ENCODE measurements at regions not wholly inside any gene's neighbourhood (a gene's known extent, or its start where the extent isn't known, plus 50 kb on each side); places are given as distances from the start of the nearest gene placed in this dataset.

GRCh38 chr19:31960474-31960873 is 384.9 kb upstream of the ZNF507 start:
- no peak for DNase-seq

DNA sequence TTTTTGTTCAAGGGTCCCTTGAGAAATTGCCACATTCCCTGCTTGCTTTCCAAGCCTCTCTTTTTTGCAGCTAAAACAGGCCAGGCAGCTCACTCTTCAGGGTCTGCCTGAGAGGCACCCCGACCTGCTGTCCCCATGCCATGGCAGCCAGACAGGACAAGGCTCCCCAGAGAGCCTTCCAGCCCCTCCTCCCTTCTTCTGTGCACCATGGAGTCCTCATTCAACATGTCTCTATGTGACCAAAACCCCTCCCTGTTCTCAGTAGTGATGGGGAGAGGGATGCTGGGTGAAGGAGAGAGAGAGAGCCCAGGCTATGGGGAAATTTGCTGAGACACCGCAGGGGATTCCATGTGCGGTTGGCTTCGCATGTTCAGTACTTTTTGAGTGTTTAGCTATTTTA is 384.2 kb upstream of the ZNF507 start:
- no peak for DNase-seq

GRCh38 chr19:31961667-31962066 is 383.7 kb upstream of the ZNF507 start:
- no peak for DNase-seq

- no peak for DNase-seq
These were observed 382.8 kb upstream of the ZNF507 start for GRCh38 chr19:31962561-31962996.

DNA sequence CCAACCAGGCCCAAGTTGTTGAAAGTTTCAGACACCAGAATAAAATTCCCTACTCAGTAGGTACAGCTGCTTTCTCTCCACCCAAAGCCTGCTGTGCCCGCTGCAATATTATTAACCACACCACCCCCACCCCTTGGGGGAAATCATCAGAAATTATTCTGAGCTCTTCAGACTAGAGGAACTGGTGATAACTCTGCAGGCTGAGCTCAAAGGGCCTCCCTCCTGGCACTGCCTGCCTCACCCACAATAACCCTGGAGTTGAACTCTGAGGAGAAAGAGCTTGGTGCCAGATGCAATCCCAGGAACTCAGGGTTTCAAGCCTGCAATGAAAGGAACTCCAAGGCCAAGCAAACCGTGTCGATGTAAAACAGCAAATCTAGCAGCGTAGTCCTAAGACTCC is 381.7 kb upstream of the ZNF507 start:
- DNase-seq = no peak

DNA sequence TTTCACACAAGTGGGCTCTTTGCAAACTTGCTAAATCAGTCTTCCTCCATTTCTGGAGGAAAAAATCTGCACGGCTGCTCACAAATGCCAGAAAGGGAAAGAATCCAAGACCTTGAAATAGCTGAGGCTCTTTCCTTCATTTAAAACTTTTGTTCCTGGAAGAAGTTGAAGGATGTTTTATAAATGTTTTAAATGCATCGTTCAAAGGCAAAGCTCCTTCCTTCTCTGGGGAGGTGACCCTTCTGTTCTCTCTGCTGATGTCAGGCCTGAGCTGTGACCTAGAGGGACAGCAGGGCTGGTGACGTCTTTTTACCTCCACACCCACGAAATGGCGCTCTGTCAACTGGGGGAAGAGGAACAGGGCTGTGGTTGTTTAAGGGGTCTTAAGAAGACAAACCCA is 376.4 kb upstream of the ZNF507 start:
- no peak for DNase-seq

DNA sequence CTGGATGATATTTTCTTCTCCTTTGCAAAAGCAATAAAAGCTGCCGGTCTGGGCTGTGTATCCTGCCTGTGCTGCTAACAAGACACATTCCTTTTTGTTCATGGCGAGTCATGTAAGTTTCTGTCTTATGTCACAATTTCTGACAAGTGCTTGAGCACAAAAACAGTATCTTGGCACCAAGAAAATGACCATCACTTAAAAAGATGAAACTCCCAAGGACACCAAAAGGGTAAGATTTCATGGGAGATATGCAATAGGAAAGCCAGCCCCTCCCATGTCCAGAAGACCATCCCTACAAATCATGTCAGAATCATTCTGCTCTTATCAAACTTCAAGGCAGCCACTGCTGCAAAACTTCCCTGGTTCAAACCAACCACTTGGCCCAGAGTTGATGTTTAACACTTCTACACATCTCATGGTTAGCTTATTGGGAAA is 375.4 kb upstream of the ZNF507 start:
- DNase-seq = no peak

DNA sequence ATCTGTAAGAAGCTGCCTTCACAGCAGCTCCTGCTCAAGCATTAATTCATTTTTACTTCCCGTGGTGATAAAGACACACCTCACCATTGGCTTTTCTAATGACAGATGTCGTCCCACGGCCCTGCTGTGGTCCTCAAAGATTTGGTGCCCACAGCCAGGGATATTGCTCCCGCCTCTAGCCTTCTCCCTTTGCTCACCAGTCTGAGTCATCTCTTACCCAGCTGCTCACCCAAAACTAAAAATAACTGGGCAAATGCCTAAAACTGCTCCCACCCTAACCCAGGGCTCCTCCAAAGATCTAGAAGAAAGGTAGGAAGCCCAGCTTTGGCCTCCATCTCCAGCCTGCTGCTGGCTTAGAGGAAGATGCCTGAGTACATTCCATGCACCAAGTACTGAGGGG is 371.1 kb upstream of the ZNF507 start:
- DNase-seq = no peak

- DNase-seq = no peak
These were observed 370.5 kb upstream of the ZNF507 start for GRCh38 chr19:31974941-31975340.

GRCh38 chr19:31975461-31975860 is 369.9 kb upstream of the ZNF507 start:
- no peak for DNase-seq

DNA sequence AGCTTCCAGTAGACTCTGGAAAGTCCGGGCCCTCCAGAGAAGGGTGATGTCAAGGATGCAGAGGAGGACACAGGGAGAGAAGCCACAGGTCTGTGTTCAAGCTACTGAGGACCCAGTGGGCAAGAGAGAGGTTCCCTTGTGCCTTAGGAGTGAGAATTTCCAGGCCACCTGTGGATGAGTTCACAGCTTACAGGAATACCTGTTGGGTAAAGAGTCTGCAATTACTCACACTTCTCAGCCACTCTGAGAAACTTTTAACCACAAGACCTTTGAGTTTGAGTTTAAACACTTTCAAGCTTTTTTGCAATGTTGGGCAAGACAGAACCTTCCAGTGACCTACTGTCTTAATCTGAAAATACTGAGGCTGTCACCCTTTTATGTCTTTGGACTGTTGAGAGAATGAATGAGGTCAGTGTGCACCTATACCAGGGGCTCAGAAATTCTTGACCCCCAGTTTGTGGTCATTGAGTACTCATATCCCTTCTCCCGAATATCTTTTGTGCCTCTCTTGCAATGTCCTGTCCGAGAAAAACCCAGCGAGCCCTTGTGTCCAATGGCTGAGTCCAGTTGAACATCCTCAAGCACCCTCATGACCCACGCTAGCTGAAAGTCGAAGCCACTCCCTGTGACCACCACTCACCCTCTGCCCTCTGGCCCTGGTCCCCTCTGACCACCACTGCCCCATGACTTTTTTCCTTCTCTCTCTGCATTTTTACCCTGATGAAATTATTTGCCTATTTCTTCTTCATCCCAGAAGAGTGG is 368.5 kb upstream of the ZNF507 start:
- no peak for DNase-seq

- DNase-seq = no peak
These were observed 366.0 kb upstream of the ZNF507 start for GRCh38 chr19:31979362-31979761.

DNA sequence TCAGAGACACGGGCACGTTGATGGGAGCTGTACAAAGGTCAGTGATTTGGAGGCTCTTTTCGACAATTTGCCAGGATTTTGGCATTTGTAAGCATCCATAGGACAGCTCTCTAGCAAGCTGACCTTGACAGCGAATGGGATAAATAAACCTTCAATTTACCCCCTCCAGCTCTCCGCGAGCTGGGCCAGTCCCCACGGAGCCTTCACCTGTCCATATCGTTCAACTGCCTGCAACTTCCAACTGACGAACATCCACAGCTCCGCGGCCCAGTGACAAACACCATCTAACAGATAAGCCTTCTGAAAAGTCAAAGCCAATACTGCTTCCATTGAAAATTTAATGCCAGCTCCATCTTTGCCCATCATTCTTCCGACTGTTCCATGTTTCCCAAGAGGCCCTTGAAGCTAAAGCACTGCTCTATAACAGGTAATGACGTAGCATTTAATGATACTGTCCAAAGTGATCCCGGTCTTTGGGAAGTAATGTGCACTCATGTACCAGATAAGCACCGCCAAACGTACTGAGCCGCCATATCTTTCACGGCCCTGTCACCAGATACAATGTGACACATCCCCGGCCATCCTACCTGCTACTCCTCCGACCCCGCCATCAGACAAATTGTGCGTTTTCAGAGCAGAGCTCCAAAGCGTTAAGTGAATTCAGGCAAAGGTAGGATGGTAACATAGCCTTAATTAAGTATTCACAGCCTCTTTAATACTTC is 365.3 kb upstream of the ZNF507 start:
- DNase-seq = no peak

DNA sequence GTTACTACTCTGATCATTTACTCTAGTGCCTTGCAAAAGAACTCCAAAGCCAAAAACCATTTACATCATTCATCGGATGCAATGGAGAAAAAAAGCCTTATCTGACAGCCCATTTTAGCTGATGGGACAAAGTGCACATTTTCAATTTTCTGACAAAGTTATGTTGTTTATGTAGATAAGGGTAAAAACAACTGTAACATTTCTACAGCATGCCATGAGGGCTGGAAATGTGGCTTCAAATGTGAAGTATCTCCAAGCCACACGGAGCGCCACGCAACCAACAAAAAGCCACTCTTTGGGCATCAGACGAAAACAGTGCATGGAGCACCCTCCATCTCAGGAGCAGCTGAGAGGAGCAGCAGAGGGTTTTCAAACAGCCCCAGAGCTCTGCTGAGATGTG is 364.6 kb upstream of the ZNF507 start:
- no peak for DNase-seq

- DNase-seq = no peak
These were observed 363.9 kb upstream of the ZNF507 start for GRCh38 chr19:31981545-31981944.

DNA sequence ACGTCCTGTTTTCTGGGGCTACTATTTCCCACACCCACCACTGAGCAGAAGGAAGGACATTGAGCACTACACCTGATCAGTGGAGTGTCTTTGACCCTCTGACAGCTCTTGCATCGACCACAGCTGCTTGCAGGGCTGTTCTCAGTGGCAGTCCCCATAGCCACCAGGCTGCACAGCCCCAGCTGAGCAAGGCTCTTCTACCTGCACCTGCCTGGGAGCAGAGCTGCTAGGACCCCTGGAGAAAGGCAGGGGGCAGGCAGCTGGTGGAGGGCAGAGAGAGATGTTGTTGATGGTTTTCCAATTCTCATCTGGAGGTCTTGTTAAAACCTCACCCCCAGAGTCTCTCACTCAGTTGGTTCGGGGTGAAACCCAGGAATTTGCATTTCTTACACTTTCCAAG is 361.8 kb upstream of the ZNF507 start:
- DNase-seq = no peak

- no peak for DNase-seq
These were observed 360.3 kb upstream of the ZNF507 start for GRCh38 chr19:31985001-31985605.

GRCh38 chr19:31986951-31987350 is 358.5 kb upstream of the ZNF507 start:
- no peak for DNase-seq

DNA sequence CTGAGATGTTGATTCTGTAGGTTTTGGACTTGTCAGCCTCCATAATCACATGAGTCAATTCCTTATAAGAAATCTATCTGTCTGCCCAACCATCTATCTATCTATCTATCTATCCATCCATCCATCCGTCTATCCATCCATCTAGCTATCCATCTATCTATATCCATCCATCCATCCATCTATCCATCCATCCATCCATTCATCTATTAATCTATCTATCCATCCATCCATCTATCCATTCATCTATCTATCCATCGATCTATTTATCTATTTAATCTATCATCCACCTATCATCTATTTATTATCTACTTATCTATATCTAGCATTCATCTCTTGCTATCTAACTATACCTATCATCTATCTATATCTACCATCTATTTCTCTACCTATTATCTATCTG is 357.2 kb upstream of the ZNF507 start:
- DNase-seq = no peak

DNA sequence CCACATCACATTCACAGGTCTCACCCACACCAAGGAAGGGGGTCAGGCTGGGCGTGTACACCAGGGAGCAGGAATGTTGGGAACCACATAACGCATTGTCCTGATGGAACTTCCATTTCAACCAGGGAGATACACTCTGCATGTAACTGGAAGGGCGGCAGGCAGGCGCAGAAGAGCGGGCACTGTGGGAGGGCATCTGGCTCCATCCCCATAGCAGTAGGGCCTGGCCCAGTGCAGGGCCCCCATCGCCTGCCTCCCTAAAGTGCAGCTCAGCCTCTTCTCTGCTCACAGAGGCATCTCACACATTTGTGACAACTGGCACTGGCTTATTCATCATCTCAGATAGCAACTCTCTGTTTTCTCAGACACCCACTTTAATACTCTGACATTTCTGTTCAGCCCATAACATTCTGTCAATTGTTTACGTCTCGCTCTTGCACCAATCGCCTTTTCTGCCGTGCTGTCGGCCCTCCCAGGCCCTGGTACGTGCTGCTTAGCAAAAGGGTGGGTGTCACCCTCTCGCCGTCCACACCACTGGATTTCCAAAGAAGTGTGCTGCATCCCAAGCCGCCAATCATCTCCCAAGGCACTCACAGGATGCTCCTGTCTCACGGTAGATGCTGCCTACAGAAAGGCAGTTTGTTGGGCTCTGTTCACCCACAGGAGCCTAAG is 353.3 kb upstream of the ZNF507 start:
- DNase-seq = no peak

DNA sequence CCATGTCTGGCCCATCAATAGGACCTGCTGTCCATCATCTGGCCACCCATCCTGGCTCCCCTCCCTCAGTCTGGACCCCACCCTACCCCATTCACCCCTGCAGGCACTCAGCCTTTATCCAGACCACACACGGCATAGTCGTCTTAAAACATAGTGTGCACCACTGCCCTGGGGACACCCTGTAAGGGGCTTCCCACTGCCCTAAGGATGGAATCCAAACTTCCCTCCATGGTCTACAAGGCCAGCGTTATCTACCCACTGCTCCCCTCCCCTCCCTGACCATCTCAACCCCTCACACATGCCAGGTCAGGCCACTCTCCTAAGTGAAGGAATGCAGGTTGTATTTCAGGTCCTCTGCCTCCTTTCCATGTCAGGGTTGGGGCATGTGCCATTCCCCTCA is 352.7 kb upstream of the ZNF507 start:
- no peak for DNase-seq

DNA sequence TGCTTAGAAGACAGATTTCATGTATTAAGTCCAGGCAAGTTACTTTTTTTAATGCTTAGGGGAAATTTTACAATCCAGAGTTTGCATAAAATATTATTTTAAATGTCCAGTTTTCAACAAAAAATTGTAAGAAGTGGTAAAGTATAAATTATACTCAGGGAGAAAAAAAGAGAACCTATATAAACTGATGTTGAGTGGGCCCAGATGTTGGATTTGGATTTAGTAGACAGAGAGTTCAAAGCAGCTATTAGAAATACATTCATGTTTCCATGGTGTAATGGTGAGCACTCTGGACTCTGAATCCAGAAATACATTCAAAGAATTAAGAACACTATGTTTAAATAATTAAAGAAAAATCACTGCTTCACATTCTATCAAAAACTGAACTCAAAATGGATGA is 349.9 kb upstream of the ZNF507 start:
- DNase-seq = no peak

- no peak for DNase-seq
These were observed 335.3 kb upstream of the ZNF507 start for GRCh38 chr19:32010071-32010470.

GRCh38 chr19:32012206-32012605 is 333.2 kb upstream of the ZNF507 start:
- DNase-seq = no peak

Data from stimulated activated CD4-positive, alpha-beta T cell treated with anti-CD3 and anti-CD28 coated beads, Interleukin-15, amount 100 ng/mL, for 24 hours (primary cell).